Testis (tissue), 2 donors: ENCODE measurements at regions not wholly inside any gene's neighbourhood (a gene's known extent, or its start where the extent isn't known, plus 50 kb on each side); places are given as distances from the start of the nearest gene placed in this dataset.

Source experiments
- POLR2A ChIP-seq: fragments of 450-650 bp; IDR thresholded peaks from one replicate; pipeline ENCODE4 v1.6.1; 2017; ENCODE audit warnings: antibody characterized with exemption, mild to moderate bottlenecking, moderate library complexity
- TF ChIP-seq, protein P1 (sequence below), 3 experiments: fragments of 450-650 bp in 2 of 3; fragments of 200-600 bp in 1 of 3; sonication (generic) in 1 of 3; IDR thresholded peaks; one replicate each; pipeline ENCODE4 v1.5.1; 2016 to 2019; ENCODE audit warnings: antibody characterized with exemption in 3 of 3, mild to moderate bottlenecking in 2 of 3, moderate library complexity in 1 of 3

DNA sequence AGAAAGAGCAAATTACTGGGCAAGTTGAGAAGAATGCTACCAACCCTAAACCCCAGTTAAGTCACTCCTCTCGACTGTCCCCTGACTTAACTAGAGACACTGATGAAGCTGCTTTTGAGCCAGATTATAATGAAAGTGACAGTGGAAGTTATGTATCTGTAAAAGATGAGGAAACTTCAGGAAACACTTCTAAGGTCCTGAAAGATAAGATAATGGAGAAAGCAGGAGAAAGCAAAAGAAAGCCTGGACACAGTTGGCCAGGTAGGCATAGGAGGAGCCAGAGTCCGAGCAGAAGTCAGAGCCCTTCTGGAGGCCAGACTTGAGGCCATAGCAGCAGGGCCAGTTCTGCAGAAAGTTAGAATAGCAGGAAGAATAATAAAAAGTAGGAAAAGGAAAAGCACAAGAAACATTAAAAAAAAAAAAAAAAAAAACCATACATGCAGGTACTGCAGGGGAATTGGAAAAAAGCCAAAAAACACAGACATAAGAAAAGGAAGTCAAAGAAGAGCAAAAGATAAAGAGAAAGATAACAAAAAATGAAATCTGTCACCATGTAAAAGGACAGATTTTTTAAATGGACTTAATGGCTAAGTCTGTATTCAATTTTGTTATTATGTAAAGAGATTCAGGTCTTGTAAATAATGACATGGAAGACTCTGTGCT, 101.0 kb upstream of the KCNMA1 start:
- TF ChIP-seq, protein P1, sequence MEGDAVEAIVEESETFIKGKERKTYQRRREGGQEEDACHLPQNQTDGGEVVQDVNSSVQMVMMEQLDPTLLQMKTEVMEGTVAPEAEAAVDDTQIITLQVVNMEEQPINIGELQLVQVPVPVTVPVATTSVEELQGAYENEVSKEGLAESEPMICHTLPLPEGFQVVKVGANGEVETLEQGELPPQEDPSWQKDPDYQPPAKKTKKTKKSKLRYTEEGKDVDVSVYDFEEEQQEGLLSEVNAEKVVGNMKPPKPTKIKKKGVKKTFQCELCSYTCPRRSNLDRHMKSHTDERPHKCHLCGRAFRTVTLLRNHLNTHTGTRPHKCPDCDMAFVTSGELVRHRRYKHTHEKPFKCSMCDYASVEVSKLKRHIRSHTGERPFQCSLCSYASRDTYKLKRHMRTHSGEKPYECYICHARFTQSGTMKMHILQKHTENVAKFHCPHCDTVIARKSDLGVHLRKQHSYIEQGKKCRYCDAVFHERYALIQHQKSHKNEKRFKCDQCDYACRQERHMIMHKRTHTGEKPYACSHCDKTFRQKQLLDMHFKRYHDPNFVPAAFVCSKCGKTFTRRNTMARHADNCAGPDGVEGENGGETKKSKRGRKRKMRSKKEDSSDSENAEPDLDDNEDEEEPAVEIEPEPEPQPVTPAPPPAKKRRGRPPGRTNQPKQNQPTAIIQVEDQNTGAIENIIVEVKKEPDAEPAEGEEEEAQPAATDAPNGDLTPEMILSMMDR (IDR thresholded peaks at IDR 0.05): no peak
- no peak for TF ChIP-seq POLR2A
